ENCODE measurements at regions not wholly inside any gene's neighbourhood (a gene's known extent, or its start where the extent isn't known, plus 50 kb on each side); places are given as distances from the start of the nearest gene placed in this dataset.
"Not testable (repeated sequence)": the region's sequence is repeated elsewhere in the genome, so short reads cannot be mapped to it uniquely, and the experiment has no call there.

- no peak for DNase-seq
Measured at GRCh38 chr15:95202569-95203349, 971.4 kb downstream of the MCTP2 start.

GRCh38 chr15:95205077-95205476 lies 973.7 kb downstream of the MCTP2 start:
- no peak for DNase-seq

GRCh38 chr15:95205830-95206229 lies 974.5 kb downstream of the MCTP2 start:
- not testable (repeated sequence) for DNase-seq

GRCh38 chr15:95208071-95208470 lies 976.7 kb downstream of the MCTP2 start:
- DNase-seq: no peak

- no peak for DNase-seq
Measured at GRCh38 chr15:95208988-95209387, 977.6 kb downstream of the MCTP2 start.

GRCh38 chr15:95210436-95210981 lies 979.1 kb downstream of the MCTP2 start:
- no peak for DNase-seq

- DNase-seq: no peak
Measured at GRCh38 chr15:95215017-95215416, 983.7 kb downstream of the MCTP2 start.

- no peak for DNase-seq
Measured at GRCh38 chr15:95226835-95227234, 995.5 kb downstream of the MCTP2 start.

GRCh38 chr15:95227235-95227634 lies 995.9 kb downstream of the MCTP2 start:
- DNase-seq: no peak

GRCh38 chr15:95228856-95229555 lies 997.6 kb downstream of the MCTP2 start:
- no peak for DNase-seq

GRCh38 chr15:95235033-95235432 lies 1003.7 kb downstream of the MCTP2 start:
- no peak for DNase-seq

GRCh38 chr15:95247071-95247984 lies 1016.0 kb downstream of the MCTP2 start:
- DNase-seq: no peak

GRCh38 chr15:95249524-95249923 lies 1018.2 kb downstream of the MCTP2 start:
- no peak for DNase-seq

- no peak for DNase-seq
Measured at GRCh38 chr15:95252404-95252803, 1021.0 kb downstream of the MCTP2 start.

- DNase-seq: no peak
Measured at GRCh38 chr15:95254263-95254662, 1022.9 kb downstream of the MCTP2 start.

GRCh38 chr15:95259513-95259912 lies 1028.2 kb downstream of the MCTP2 start:
- peak; percentile 24 for DNase-seq

- DNase-seq: no peak
Measured at GRCh38 chr15:95259965-95260364, 1028.6 kb downstream of the MCTP2 start.

GRCh38 chr15:95260856-95261255 lies 1029.5 kb downstream of the MCTP2 start:
- DNase-seq: no peak

GRCh38 chr15:95261546-95261945 lies 1030.2 kb downstream of the MCTP2 start:
- no peak for DNase-seq

- no peak for DNase-seq
Measured at GRCh38 chr15:95261968-95262367, 1030.6 kb downstream of the MCTP2 start.

GRCh38 chr15:95262866-95263564 lies 1031.7 kb downstream of the MCTP2 start:
- no peak for DNase-seq

- no peak for DNase-seq
Measured at GRCh38 chr15:95263751-95264150, 1032.4 kb downstream of the MCTP2 start.

Measured in NCI-H2029 (cell line).